Colonic mucosa (tissue), 4 donors: ENCODE measurements at regions not wholly inside any gene's neighbourhood (a gene's known extent, or its start where the extent isn't known, plus 50 kb on each side); places are given as distances from the start of the nearest gene placed in this dataset.

ENCODE experiments used
- DNase-seq: peaks from one replicate; pipeline ENCODE4 v3.0.0-alpha.2; 2020
- H3K27ac ChIP-seq: fragments of 200-600 bp; one replicate; pipeline ENCODE4 v1.8.0; 2021
- H3K27me3 ChIP-seq: fragments of 200-600 bp; one replicate; pipeline ENCODE4 v1.8.0; 2021
- H3K36me3 ChIP-seq: fragments of 200-600 bp; one replicate; pipeline ENCODE4 v1.8.0; 2021
- H3K4me1 ChIP-seq: fragments of 200-600 bp; one replicate; pipeline ENCODE4 v1.8.0; 2021; ENCODE audit warnings: mild to moderate bottlenecking
- H3K4me3 ChIP-seq: fragments of 200-600 bp; one replicate; pipeline ENCODE4 v1.8.0; 2021
- H3K9ac ChIP-seq, 2 donors: one replicate each; pipeline ENCODE4 v1.7.0; 2013; ENCODE audit warnings: control low read depth in 2 of 2, low read depth in 2 of 2, low read length in 2 of 2
- H3K9me3 ChIP-seq: fragments of 200-600 bp; one replicate; pipeline ENCODE4 v1.8.0; 2021
- CTCF ChIP-seq: fragments of 200-600 bp; IDR thresholded peaks from one replicate; pipeline ENCODE4 v1.8.0; 2022; ENCODE audit warnings: antibody characterized with exemption, mild to moderate bottlenecking
- intact Hi-C: fragments of 100-400 bp; cut with DNase I; formaldehyde crosslinking; loops from one replicate; pipeline ENCODE4 v1.14.1; 2022
- donor health status: healthy.
- donor health status: DM: no; HTN: no; CAD: no.
- donor health status: DM: no; HTN: no; CAD: no.

- no peak overlapping the region for H3K4me3 ChIP-seq
- no peak for TF ChIP-seq CTCF
- H3K9ac ChIP-seq = no peak overlapping the region
- intact Hi-C loops = no loop called here
- H3K27ac ChIP-seq = no peak overlapping the region
- H3K9me3 ChIP-seq = no peaks in the 10 kb centered on the region
- H3K4me1 ChIP-seq = no peaks in the 10 kb centered on the region
- no peaks in the 10 kb centered on the region for H3K27me3 ChIP-seq
- no peaks in the 10 kb centered on the region for H3K36me3 ChIP-seq
- DNase-seq = no peak
Measured at GRCh38 chr2:107197594-107198294, 311.8 kb upstream of the ST6GAL2 start.

- no peak for DNase-seq
- intact Hi-C loops = no loop called here
- Histone ChIP-seq H3K4me3 (no peak overlapping the region), H3K9me3 (no peaks in the 10 kb centered on the region), H3K27ac (no peak overlapping the region), H3K27me3 (no peaks in the 10 kb centered on the region), H3K9ac (no peak overlapping the region), H3K4me1 (no peaks in the 10 kb centered on the region), H3K36me3 (no peaks in the 10 kb centered on the region)
- TF ChIP-seq CTCF = no peak
Measured at GRCh38 chr2:107202962-107203591, 317.1 kb upstream of the ST6GAL2 start.

GRCh38 chr2:107215401-107216350 is 329.7 kb upstream of the ST6GAL2 start:
- DNase-seq = no peak
- H3K9ac ChIP-seq = no peak overlapping the region
- intact Hi-C loops = no loop called here
- no peak overlapping the region for H3K27ac ChIP-seq
- no peaks in the 10 kb centered on the region for H3K9me3 ChIP-seq
- H3K36me3 ChIP-seq = no peaks in the 10 kb centered on the region
- H3K4me3 ChIP-seq = no peak overlapping the region
- no peaks in the 10 kb centered on the region for H3K4me1 ChIP-seq
- no peak for TF ChIP-seq CTCF
- no peaks in the 10 kb centered on the region for H3K27me3 ChIP-seq

GRCh38 chr2:107218208-107218607 is 332.2 kb upstream of the ST6GAL2 start:
- no peak for DNase-seq
- H3K36me3 ChIP-seq = no peaks in the 10 kb centered on the region
- H3K4me1 ChIP-seq = no peaks in the 10 kb centered on the region
- H3K4me3 ChIP-seq = no peak overlapping the region
- H3K9ac ChIP-seq = no peak overlapping the region
- no peak overlapping the region for H3K27ac ChIP-seq
- no peaks in the 10 kb centered on the region for H3K9me3 ChIP-seq
- intact Hi-C loops = no loop called here
- no peaks in the 10 kb centered on the region for H3K27me3 ChIP-seq
- TF ChIP-seq CTCF = no peak

- Histone ChIP-seq H3K27me3 (no peaks in the 10 kb centered on the region), H3K36me3 (no peaks in the 10 kb centered on the region), H3K27ac (no peak overlapping the region), H3K9me3 (no peaks in the 10 kb centered on the region), H3K4me3 (no peak overlapping the region), H3K4me1 (no peaks in the 10 kb centered on the region), H3K9ac (no peak overlapping the region)
- no peak for DNase-seq
- TF ChIP-seq CTCF = no peak
- intact Hi-C loops = no loop called here
Measured at GRCh38 chr2:107222466-107222865, 336.5 kb upstream of the ST6GAL2 start.
